Activated CD4-positive, alpha-beta T cell treated with anti-CD3 and anti-CD28 coated beads, Interleukin-2, amount 10 ng/mL, durations not matched to agents 7 days and 5 days (primary cell): ENCODE measurements at regions not wholly inside any gene's neighbourhood (a gene's known extent, or its start where the extent isn't known, plus 50 kb on each side); places are given as distances from the start of the nearest gene placed in this dataset.
"Not testable (repeated sequence)": the region's sequence is repeated elsewhere in the genome, so short reads cannot be mapped to it uniquely, and the experiment has no call there.

Experiments used
- CTCF ChIA-PET: fragments of 350-600 bp; sonication (Branson Sonifier 250); formaldehyde crosslinking; loops from one replicate; lab custom pipeline; 2021; ENCODE audit warnings: antibody characterized with exemption; lab: Charles Lee
- POLR2A ChIA-PET: fragments of 350-600 bp; sonication (Branson Sonifier 250); formaldehyde crosslinking; loops from one replicate; lab custom pipeline; 2021; ENCODE audit warnings: antibody characterized with exemption; lab: Charles Lee
- DNase-seq: peaks from one replicate; pipeline ENCODE4 v3.0.0-alpha.2; 2020
- H3K27ac Mint-ChIP-seq: one replicate; pipeline ENCODE4 v1.8.0; 2021; ENCODE audit warnings: mild to moderate bottlenecking, moderate library complexity, mixed read lengths
- H3K27me3 Mint-ChIP-seq: one replicate; pipeline ENCODE4 v1.8.0; 2021; ENCODE audit warnings: mixed read lengths
- H3K36me3 Mint-ChIP-seq: one replicate; pipeline ENCODE4 v1.8.0; 2021; ENCODE audit warnings: low read depth, mixed read lengths
- H3K4me1 Mint-ChIP-seq: one replicate; pipeline ENCODE4 v1.8.0; 2021; ENCODE audit warnings: mixed read lengths
- H3K4me3 Mint-ChIP-seq: one replicate; pipeline ENCODE4 v1.8.0; 2021; ENCODE audit warnings: mild to moderate bottlenecking, moderate library complexity, mixed read lengths
- H3K9me3 Mint-ChIP-seq: one replicate; pipeline ENCODE4 v1.8.0; 2021; ENCODE audit warnings: mixed read lengths

- no peak for DNase-seq
- Mint-ChIP-seq H3K4me3 (no peak overlapping the region), H3K36me3 (no peaks in the 10 kb centered on the region), H3K9me3 (no peaks in the 10 kb centered on the region), H3K27me3 (no peaks in the 10 kb centered on the region), H3K27ac (no peak overlapping the region), H3K4me1 (no peaks in the 10 kb centered on the region)
- ChIA-PET POLR2A (no interaction called here), CTCF (no interaction called here)
These were observed 442.9 kb upstream of the FTMT start for GRCh38 chr5:121408778-121409177.

- H3K36me3 Mint-ChIP-seq: no peaks in the 10 kb centered on the region
- no peaks in the 10 kb centered on the region for H3K27me3 Mint-ChIP-seq
- DNase-seq: no peak
- H3K4me1 Mint-ChIP-seq: no peaks in the 10 kb centered on the region
- CTCF ChIA-PET: no interaction called here
- no peak overlapping the region for H3K4me3 Mint-ChIP-seq
- H3K27ac Mint-ChIP-seq: no peak overlapping the region
- POLR2A ChIA-PET: no interaction called here
- peaks cover 4% of the 10 kb centered on the region for H3K9me3 Mint-ChIP-seq
These were observed 436.4 kb upstream of the FTMT start for GRCh38 chr5:121415270-121415669.

DNA sequence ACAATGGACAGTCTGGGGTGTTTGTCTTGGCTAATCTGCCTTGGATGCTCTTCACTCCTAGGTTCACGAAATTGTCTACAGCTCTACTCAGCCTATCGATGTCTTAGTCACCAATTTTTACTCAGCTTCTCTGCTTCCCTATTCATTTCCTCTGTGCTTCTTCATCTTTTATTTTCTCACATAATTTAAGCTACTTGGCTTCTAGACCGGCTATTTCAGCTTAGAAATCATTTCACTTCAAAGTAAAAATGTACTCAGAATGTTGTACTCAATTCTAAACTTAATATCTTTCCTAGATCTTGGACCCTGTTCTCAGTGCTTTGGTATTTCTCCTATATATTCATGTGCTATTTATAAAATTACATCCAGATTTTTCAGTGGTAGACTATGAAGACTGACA is 430.0 kb upstream of the FTMT start:
- Mint-ChIP-seq H3K27ac (no peak overlapping the region), H3K4me3 (no peak overlapping the region), H3K36me3 (no peaks in the 10 kb centered on the region), H3K27me3 (no peaks in the 10 kb centered on the region), H3K4me1 (no peaks in the 10 kb centered on the region), H3K9me3 (peaks cover 4% of the 10 kb centered on the region)
- ChIA-PET CTCF (no interaction called here), POLR2A (no interaction called here)
- DNase-seq: no peak

DNA sequence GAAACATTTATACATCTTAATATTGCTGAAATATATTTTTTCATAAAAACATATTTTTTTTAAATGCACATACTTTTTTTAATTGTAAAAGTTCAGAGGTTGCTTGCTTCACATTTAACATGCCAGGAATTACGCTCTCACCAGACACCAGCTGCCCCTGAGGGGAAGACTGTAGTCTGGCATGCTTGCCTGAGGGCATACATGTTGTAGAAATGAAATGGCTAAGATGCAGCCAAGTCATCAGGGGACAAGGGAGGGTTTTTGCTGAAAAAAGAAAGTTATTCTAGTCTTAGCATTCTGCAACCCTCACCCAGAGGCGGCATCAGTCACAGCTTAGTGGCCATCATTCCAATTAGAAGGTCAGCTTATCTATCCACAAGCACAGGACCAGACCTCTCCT is 426.7 kb upstream of the FTMT start:
- H3K4me3 Mint-ChIP-seq: no peak overlapping the region
- no peak for DNase-seq
- ChIA-PET POLR2A (no interaction called here), CTCF (no interaction called here)
- H3K27me3 Mint-ChIP-seq: no peaks in the 10 kb centered on the region
- H3K36me3 Mint-ChIP-seq: no peaks in the 10 kb centered on the region
- H3K9me3 Mint-ChIP-seq: peaks cover 6% of the 10 kb centered on the region
- H3K27ac Mint-ChIP-seq: no peak overlapping the region
- H3K4me1 Mint-ChIP-seq: no peaks in the 10 kb centered on the region

GRCh38 chr5:121426153-121426552 is 425.5 kb upstream of the FTMT start:
- Mint-ChIP-seq H3K27me3 (no peaks in the 10 kb centered on the region), H3K4me3 (no peak overlapping the region), H3K9me3 (peaks cover 5% of the 10 kb centered on the region), H3K27ac (no peak overlapping the region), H3K36me3 (no peaks in the 10 kb centered on the region), H3K4me1 (no peaks in the 10 kb centered on the region)
- ChIA-PET CTCF (no interaction called here), POLR2A (no interaction called here)
- DNase-seq: no peak

- Mint-ChIP-seq H3K4me3 (no peak overlapping the region), H3K27ac (no peak overlapping the region), H3K4me1 (no peaks in the 10 kb centered on the region), H3K27me3 (no peaks in the 10 kb centered on the region), H3K36me3 (no peaks in the 10 kb centered on the region), H3K9me3 (peaks cover 5% of the 10 kb centered on the region)
- ChIA-PET CTCF (no interaction called here), POLR2A (no interaction called here)
- DNase-seq: no peak
These were observed 421.9 kb upstream of the FTMT start for GRCh38 chr5:121429761-121430160.

DNA sequence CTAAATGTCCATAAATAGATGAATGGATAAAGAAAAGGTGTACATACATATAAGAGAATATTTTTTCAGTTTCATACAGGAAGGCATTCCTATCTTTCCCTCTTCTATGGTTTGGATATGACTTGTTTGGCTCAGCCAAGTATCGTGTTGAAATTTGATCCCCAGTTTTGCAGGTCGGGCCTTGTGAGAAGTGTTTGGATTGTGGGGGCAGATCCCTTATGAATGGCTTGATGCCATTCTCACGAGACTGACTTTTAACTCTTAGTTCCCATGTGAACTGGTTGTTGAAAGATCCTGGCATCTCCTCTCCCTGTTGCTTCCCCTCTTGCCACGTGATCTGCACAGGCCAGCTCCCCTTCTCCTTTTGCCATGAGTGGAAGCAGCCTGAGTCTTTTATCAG is 421.1 kb upstream of the FTMT start:
- H3K27me3 Mint-ChIP-seq: no peaks in the 10 kb centered on the region
- no peaks in the 10 kb centered on the region for H3K4me1 Mint-ChIP-seq
- no peak for DNase-seq
- no peaks in the 10 kb centered on the region for H3K36me3 Mint-ChIP-seq
- no peak overlapping the region for H3K4me3 Mint-ChIP-seq
- CTCF ChIA-PET: no interaction called here
- POLR2A ChIA-PET: no interaction called here
- H3K27ac Mint-ChIP-seq: no peak overlapping the region
- H3K9me3 Mint-ChIP-seq: peaks cover 5% of the 10 kb centered on the region

DNA sequence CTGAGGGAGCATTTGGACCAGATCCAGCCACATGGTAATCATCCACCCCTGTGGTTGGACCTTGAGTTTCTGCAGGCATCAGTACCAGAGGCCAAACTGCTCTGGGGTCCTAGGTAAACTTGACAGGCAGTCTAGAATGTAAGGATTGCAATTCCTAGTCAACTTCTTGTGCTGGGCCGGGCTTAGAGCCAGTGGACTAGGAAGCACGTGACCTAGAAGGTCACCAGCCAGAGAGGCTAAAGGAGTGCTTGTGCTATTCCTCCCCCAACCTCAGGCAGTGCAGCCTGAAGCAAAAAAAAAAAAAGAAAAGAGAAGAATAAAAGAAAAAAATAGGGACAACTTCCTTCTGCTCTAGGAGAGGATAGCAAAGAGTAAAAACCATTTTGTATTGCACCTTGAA is 406.2 kb upstream of the FTMT start:
- no peaks in the 10 kb centered on the region for H3K27me3 Mint-ChIP-seq
- no peak for DNase-seq
- H3K4me3 Mint-ChIP-seq: no peak overlapping the region

GRCh38 chr5:121462441-121462840 is 389.2 kb upstream of the FTMT start:
- POLR2A ChIA-PET: no interaction called here
- Mint-ChIP-seq H3K27ac (no peak overlapping the region), H3K9me3 (no peaks in the 10 kb centered on the region), H3K27me3 (no peaks in the 10 kb centered on the region), H3K4me3 (no peak overlapping the region), H3K4me1 (no peaks in the 10 kb centered on the region), H3K36me3 (no peaks in the 10 kb centered on the region)
- CTCF ChIA-PET: no interaction called here
- no peak for DNase-seq

More for the DNA sequence above, 406.2 kb upstream of the FTMT start:
- Mint-ChIP-seq H3K4me1 (no peaks in the 10 kb centered on the region), H3K36me3 (no peaks in the 10 kb centered on the region), H3K9me3 (peaks cover 4% of the 10 kb centered on the region), H3K27ac (no peak overlapping the region)
- CTCF ChIA-PET: no interaction called here
- POLR2A ChIA-PET: no interaction called here

DNA sequence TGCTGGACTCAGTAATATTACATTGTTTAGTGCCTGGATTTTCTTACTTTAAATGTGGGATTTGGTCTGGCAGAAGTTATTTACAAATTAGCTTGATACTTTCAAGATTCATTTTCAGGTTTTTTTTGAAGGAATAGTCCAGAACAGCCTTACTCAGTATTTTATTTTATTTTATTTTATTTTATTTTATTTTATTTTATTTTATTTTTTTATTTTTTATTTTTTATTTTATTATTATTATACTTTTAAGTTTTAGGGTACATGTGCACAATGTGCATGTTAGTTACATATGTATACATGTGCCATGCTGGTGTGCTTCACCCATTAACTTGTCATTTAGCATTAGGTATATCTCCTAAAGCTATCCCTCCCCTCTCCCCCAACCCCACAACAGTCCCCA is 380.5 kb upstream of the FTMT start:
- H3K4me3 Mint-ChIP-seq, DNase-seq, POLR2A ChIA-PET, H3K27ac Mint-ChIP-seq, H3K9me3 Mint-ChIP-seq, H3K36me3 Mint-ChIP-seq, CTCF ChIA-PET, H3K27me3 Mint-ChIP-seq, H3K4me1 Mint-ChIP-seq: not testable (repeated sequence)

DNA sequence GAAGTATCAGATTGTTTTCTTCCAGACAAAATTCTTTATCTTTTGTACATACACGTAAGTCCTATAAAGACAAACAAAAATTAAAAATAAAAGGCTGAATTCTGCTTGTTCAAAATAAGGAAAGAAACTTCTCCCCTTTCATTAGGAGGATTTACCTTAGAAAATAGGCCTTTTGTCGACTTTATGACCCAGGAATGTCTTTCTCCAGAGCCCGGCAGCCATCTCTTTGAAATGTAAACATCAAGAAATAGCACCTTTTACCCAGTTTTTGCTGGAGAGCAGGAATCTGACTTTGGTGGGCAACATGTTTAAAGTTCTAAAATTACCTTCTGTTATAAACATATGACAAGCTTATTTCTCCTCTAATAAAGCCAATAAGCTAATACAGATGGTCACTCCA is 373.0 kb upstream of the FTMT start:
- CTCF ChIA-PET: interaction anchor here (0.6 kb wide), 1 partner anchor 1850 kb away, joined by 4 read pairs; no protein-coding TSS in a partner anchor
- no peaks in the 10 kb centered on the region for H3K27me3 Mint-ChIP-seq
- H3K36me3 Mint-ChIP-seq: no peaks in the 10 kb centered on the region
- no peak overlapping the region for H3K27ac Mint-ChIP-seq
- POLR2A ChIA-PET: no interaction called here
- no peaks in the 10 kb centered on the region for H3K4me1 Mint-ChIP-seq
- H3K4me3 Mint-ChIP-seq: no peak overlapping the region
- no peak for DNase-seq
- no peaks in the 10 kb centered on the region for H3K9me3 Mint-ChIP-seq

- no peak overlapping the region for H3K27ac Mint-ChIP-seq
- no peaks in the 10 kb centered on the region for H3K9me3 Mint-ChIP-seq
- ChIA-PET POLR2A (no interaction called here), CTCF (no interaction called here)
- no peaks in the 10 kb centered on the region for H3K4me1 Mint-ChIP-seq
- no peaks in the 10 kb centered on the region for H3K36me3 Mint-ChIP-seq
- H3K4me3 Mint-ChIP-seq: no peak overlapping the region
- H3K27me3 Mint-ChIP-seq: no peaks in the 10 kb centered on the region
- no peak for DNase-seq
These were observed 372.3 kb upstream of the FTMT start for GRCh38 chr5:121479337-121479736.

DNA sequence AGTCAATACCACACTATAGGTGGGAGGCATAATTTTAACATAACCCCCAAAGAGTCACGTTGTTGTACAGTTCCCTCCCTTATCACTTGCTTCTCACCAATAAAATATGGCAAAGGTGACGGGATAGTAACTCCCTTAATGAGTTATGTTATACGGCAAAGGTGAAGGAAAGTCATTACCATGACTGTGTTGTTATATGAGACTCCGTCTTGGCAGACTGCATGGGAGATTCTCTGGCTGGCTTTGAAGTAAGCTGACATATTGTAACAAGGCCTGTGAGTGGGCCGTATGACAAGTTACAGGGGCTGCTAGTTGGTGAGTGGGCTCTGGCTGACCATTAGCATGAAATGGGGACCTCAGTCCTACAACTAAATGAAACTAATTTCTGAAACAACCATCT is 366.4 kb upstream of the FTMT start:
- no peak overlapping the region for H3K4me3 Mint-ChIP-seq
- DNase-seq: no peak
- ChIA-PET CTCF (no interaction called here), POLR2A (no interaction called here)
- H3K27ac Mint-ChIP-seq: no peak overlapping the region
- H3K4me1 Mint-ChIP-seq: no peaks in the 10 kb centered on the region
- no peaks in the 10 kb centered on the region for H3K9me3 Mint-ChIP-seq
- no peaks in the 10 kb centered on the region for H3K36me3 Mint-ChIP-seq
- H3K27me3 Mint-ChIP-seq: no peaks in the 10 kb centered on the region

DNA sequence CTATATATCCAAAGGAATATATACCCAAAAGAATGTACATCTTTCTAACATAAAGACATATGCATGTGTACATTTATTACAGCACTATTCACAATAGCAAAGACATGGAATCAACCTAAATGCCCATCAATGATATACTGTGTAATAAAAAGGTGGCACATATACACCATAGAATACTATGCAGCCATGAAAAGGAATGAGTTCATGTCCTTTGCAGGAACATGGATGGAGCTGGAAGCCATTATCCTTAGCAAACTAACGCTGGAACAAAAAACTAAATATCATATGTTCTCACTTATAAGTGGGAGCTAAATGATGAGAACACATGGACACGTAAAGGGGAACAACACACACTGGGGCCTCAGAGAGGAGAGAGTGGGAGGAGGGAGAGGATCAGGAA is 365.7 kb upstream of the FTMT start:
- H3K27ac Mint-ChIP-seq, H3K4me1 Mint-ChIP-seq, POLR2A ChIA-PET: not testable (repeated sequence)

More for the DNA sequence above, 365.7 kb upstream of the FTMT start:
- CTCF ChIA-PET, H3K4me3 Mint-ChIP-seq, H3K27me3 Mint-ChIP-seq, H3K9me3 Mint-ChIP-seq, DNase-seq, H3K36me3 Mint-ChIP-seq: not testable (repeated sequence)
